HEK293 (cell line): ENCODE measurements at regions not wholly inside any gene's neighbourhood (a gene's known extent, or its start where the extent isn't known, plus 50 kb on each side); places are given as distances from the start of the nearest gene placed in this dataset.

Source experiments
- CTCF ChIA-PET: fragments of 350-600 bp; formaldehyde crosslinking; extraction: SDS; loops from one replicate; lab custom pipeline; 2021; ENCODE audit warnings: antibody characterized with exemption; lab: Yijun Ruan, JAX
- POLR2A ChIA-PET: fragments of 300-600 bp; formaldehyde crosslinking; extraction: SDS; loops from one replicate; lab custom pipeline; 2020; ENCODE audit warnings: antibody characterized with exemption, inconsistent platforms; lab: Yijun Ruan, JAX
- H3K27ac ChIP-seq: fragments of 200-500 bp; sonication (Bioruptor generic); 2 replicates; pipeline ENCODE4 v1.5.1; 2014; ENCODE audit warnings: low read depth, low read length, control low read depth, inconsistent platforms; ENCODE audit errors: extremely low read depth
- H3K36me3 ChIP-seq, 2 experiments: fragments of 200-500 bp in 1 of 2; sonication (Bioruptor generic) in 1 of 2; 1 replicate in 1 of 2; 2 replicates in 1 of 2; pipeline ENCODE4 v1.5.1; 2014 to 2017; ENCODE audit warnings: inconsistent platforms in 2 of 2, low read length in 2 of 2; ENCODE audit not compliant: control insufficient read depth in 2 of 2, insufficient read depth in 1 of 2
- H3K4me1 ChIP-seq: fragments of 200-500 bp; sonication (Bioruptor generic); 2 replicates; pipeline ENCODE4 v1.5.1; 2014; ENCODE audit warnings: mild to moderate bottlenecking, low read length, inconsistent platforms; ENCODE audit not compliant: control insufficient read depth, insufficient read depth
- H3K4me3 ChIP-seq: 2 replicates; pipeline ENCODE4 v1.5.1; 2011; ENCODE audit warnings: low read depth, mild to moderate bottlenecking, control low read depth, low read length, moderate library complexity
- H3K9me3 ChIP-seq: fragments of 200-500 bp; sonication (Bioruptor generic); 2 replicates; pipeline ENCODE4 v1.5.1; 2014; ENCODE audit warnings: low read depth, low read length, inconsistent platforms; ENCODE audit not compliant: control insufficient read depth, insufficient read depth
- HOXC10 ChIP-seq: sonication (generic); formaldehyde crosslinking; IDR thresholded peaks from 2 replicates; pipeline ENCODE4 v1.8.1; 2023; ENCODE audit warnings: mild to moderate bottlenecking, missing genetic modification reagents
- KLF10 ChIP-seq: fragments of 450-650 bp; IDR thresholded peaks from 2 replicates; pipeline ENCODE4 v1.5.1; 2018; ENCODE audit warnings: missing biosample characterization, mild to moderate bottlenecking, missing genetic modification characterization
- OVOL3 ChIP-seq: fragments of 450-650 bp; formaldehyde crosslinking; IDR thresholded peaks from 2 replicates; pipeline ENCODE4 v1.5.1; 2016; ENCODE audit warnings: missing biosample characterization, missing genetic modification characterization
- PATZ1 ChIP-seq: fragments of 450-650 bp; formaldehyde crosslinking; IDR thresholded peaks from 2 replicates; pipeline ENCODE4 v1.5.1; 2016; ENCODE audit warnings: missing biosample characterization, missing genetic modification characterization
- TCF7L2 ChIP-seq: IDR thresholded peaks from 2 replicates; pipeline ENCODE4 v1.6.1; 2011; ENCODE audit warnings: low read depth, mild to moderate bottlenecking, inconsistent platforms, low read length, moderate library complexity, borderline replicate concordance
- ZBTB49 ChIP-seq: fragments of 450-650 bp; formaldehyde crosslinking; IDR thresholded peaks from 2 replicates; pipeline ENCODE4 v1.5.1; 2016; ENCODE audit warnings: missing biosample characterization, missing genetic modification characterization, low read depth
- ZNF146 ChIP-seq: fragments of 450-650 bp; formaldehyde crosslinking; IDR thresholded peaks from 2 replicates; pipeline ENCODE4 v1.5.1; 2016; ENCODE audit warnings: missing biosample characterization, missing genetic modification characterization
- ZNF221 ChIP-seq: fragments of 450-650 bp; formaldehyde crosslinking; IDR thresholded peaks from 2 replicates; pipeline ENCODE4 v1.5.1; 2017; ENCODE audit warnings: missing biosample characterization, missing genetic modification characterization, borderline replicate concordance
- ZNF23 ChIP-seq: fragments of 450-650 bp; formaldehyde crosslinking; IDR thresholded peaks from 2 replicates; pipeline ENCODE4 v1.5.1; 2016; ENCODE audit warnings: missing biosample characterization, missing genetic modification characterization, borderline replicate concordance
- ZNF239 ChIP-seq: fragments of 450-650 bp; formaldehyde crosslinking; IDR thresholded peaks from 2 replicates; pipeline ENCODE4 v1.5.1; 2016; ENCODE audit warnings: missing biosample characterization, missing genetic modification characterization
- ZNF24 ChIP-seq: fragments of 450-650 bp; formaldehyde crosslinking; IDR thresholded peaks from 2 replicates; pipeline ENCODE4 v1.5.1; 2016; ENCODE audit warnings: missing biosample characterization, missing genetic modification characterization
- ZNF280C ChIP-seq: fragments of 450-650 bp; formaldehyde crosslinking; IDR thresholded peaks from 2 replicates; pipeline ENCODE4 v1.5.1; 2016; ENCODE audit warnings: missing biosample characterization, missing genetic modification characterization
- ZNF335 ChIP-seq: fragments of 450-650 bp; formaldehyde crosslinking; conservative IDR thresholded peaks from 2 replicates; pipeline ENCODE4 v1.5.1; 2016; ENCODE audit warnings: missing biosample characterization, missing genetic modification characterization
- ZNF48 ChIP-seq: fragments of 450-650 bp; formaldehyde crosslinking; IDR thresholded peaks from 2 replicates; pipeline ENCODE4 v1.5.1; 2016; ENCODE audit warnings: missing biosample characterization, missing genetic modification characterization
- ZNF514 ChIP-seq: fragments of 450-650 bp; formaldehyde crosslinking; IDR thresholded peaks from 2 replicates; pipeline ENCODE4 v1.5.1; 2016; ENCODE audit warnings: missing biosample characterization, missing genetic modification characterization
- ZNF571 ChIP-seq: fragments of 450-650 bp; formaldehyde crosslinking; IDR thresholded peaks from 2 replicates; pipeline ENCODE4 v1.5.0; 2017; ENCODE audit warnings: missing biosample characterization, missing genetic modification characterization
- ZNF692 ChIP-seq: fragments of 450-650 bp; formaldehyde crosslinking; IDR thresholded peaks from 2 replicates; pipeline ENCODE4 v1.5.1; 2016; ENCODE audit warnings: missing biosample characterization, missing genetic modification characterization
- ZSCAN16 ChIP-seq: fragments of 450-650 bp; formaldehyde crosslinking; IDR thresholded peaks from 2 replicates; pipeline ENCODE4 v1.5.1; 2016; ENCODE audit warnings: missing biosample characterization, missing genetic modification characterization
- ZSCAN18 ChIP-seq: fragments of 450-650 bp; formaldehyde crosslinking; IDR thresholded peaks from 2 replicates; pipeline ENCODE4 v1.5.1; 2016; ENCODE audit warnings: missing biosample characterization, missing genetic modification characterization
- ZXDB ChIP-seq: fragments of 450-650 bp; formaldehyde crosslinking; IDR thresholded peaks from 2 replicates; pipeline ENCODE4 v1.5.1; 2016; ENCODE audit warnings: missing biosample characterization, missing genetic modification characterization

- Histone ChIP-seq H3K4me3 (no peak overlapping the region), H3K4me1 (no peaks in the 10 kb centered on the region), H3K36me3 (no peaks in the 10 kb centered on the region), H3K9me3 (no peaks in the 10 kb centered on the region)
- CTCF ChIA-PET: interaction anchor here (0.6 kb wide), 1 partner anchor 1769 kb away, joined by 3 read pairs; no protein-coding TSS in a partner anchor
- POLR2A ChIA-PET: no interaction called here
- TF ChIP-seq ZNF24 (tag by site-specific recombination): no peak
- no peak for TF ChIP-seq ZNF23 (tag by site-specific recombination)
- TF ChIP-seq, all 188 proteins: peak for 0
- no peak overlapping the region for H3K27ac ChIP-seq
These were observed 190.4 kb upstream of the DIO3 start for GRCh38 chr14:101370593-101371569.

- CTCF ChIA-PET: no interaction called here
- POLR2A ChIA-PET: no interaction called here
- no peaks in the 10 kb centered on the region for H3K9me3 ChIP-seq
- H3K4me3 ChIP-seq: no peak overlapping the region
- no peaks in the 10 kb centered on the region for H3K36me3 ChIP-seq
- TF ChIP-seq ZNF146 (tag by site-specific recombination): no peak
- TF ChIP-seq ZNF571 (tag by site-specific recombination): no peak
- TF ChIP-seq HOXC10: no peak
- TF ChIP-seq ZNF239 (tag by site-specific recombination): no peak
- TF ChIP-seq OVOL3 (tag by site-specific recombination): no peak
- TF ChIP-seq ZXDB (tag by site-specific recombination): no peak
- TF ChIP-seq ZNF692: no peak
- no peak for TF ChIP-seq ZSCAN18
- no peak for TF ChIP-seq ZNF514 (tag by site-specific recombination)
- TF ChIP-seq ZNF221 (tag by site-specific recombination): no peak
- TF ChIP-seq ZBTB49: no peak
- TF ChIP-seq ZNF335 (tag by site-specific recombination): no peak
- no peak for TF ChIP-seq ZNF48 (tag by site-specific recombination)
- no peak for TF ChIP-seq KLF10 (tag by site-specific recombination)
- TF ChIP-seq ZNF280C (tag by site-specific recombination): no peak
- no peak for TF ChIP-seq PATZ1 (tag by site-specific recombination)
- no peak for TF ChIP-seq ZSCAN16 (tag by site-specific recombination)
- TF ChIP-seq TCF7L2: no peak
- no peaks in the 10 kb centered on the region for H3K4me1 ChIP-seq
- no peak overlapping the region for H3K27ac ChIP-seq
These were observed 189.2 kb upstream of the DIO3 start for GRCh38 chr14:101371799-101372793.
